Frontal cortex (tissue), 3 donors: ENCODE measurements at regions not wholly inside any gene's neighbourhood (a gene's known extent, or its start where the extent isn't known, plus 50 kb on each side); places are given as distances from the start of the nearest gene placed in this dataset.
"Not testable (repeated sequence)": the region's sequence is repeated elsewhere in the genome, so short reads cannot be mapped to it uniquely, and the experiment has no call there.

Experiments
- DNase-seq, 2 donors: peaks; one replicate each; pipeline ENCODE4 v3.0.0; 2012; ENCODE audit warnings: low spot score in 2 of 2
- FAIRE-seq: peaks from 2 replicates; lab custom pipeline; 2012; peaks lifted over from hg19 to GRCh38; lab: Jason Lieb, UNC
- donor health status: control.
- donor health status: control.
- donor health status: control.

DNA sequence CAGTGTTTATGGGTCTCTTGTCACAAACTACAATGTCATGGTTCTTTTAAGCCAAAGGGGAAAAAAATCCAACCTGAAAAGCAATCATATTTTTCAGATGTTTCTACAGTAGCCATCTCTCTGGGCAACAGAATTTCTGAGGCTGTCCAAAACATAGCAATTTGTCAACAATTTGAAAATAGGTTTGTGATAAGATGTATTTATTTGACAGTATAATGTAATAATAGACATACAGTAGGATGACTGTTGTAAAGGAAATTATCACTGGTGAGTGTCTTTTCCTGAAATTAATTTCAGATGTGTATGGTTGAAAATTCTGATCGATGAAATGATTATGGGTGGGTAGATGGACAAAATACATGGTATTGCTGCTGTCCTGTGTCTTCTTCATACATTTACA lies 1230.1 kb upstream of the CDH2 start:
- no peak for FAIRE-seq

DNA sequence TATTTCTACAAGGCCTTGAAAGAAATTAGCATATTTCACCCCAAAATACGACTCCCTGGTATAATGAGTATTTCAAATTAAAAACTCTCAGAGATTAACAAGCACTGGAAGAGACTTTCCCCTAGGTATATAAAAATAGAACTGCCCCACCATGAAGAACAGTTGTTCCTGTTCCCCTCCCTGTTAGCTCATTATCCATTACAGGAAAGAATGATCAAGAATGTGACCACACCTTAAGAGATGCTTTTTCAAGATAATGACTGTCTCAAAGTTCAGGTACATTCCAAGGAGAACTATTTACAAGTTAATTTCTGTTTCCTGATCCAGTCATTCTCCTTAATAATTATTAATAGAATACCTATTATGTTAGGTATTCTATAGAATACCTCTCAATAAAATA lies 1220.6 kb upstream of the CDH2 start:
- no peak for FAIRE-seq
- no peak for DNase-seq

More for the DNA sequence above, 1230.1 kb upstream of the CDH2 start:
- no peak for DNase-seq

DNA sequence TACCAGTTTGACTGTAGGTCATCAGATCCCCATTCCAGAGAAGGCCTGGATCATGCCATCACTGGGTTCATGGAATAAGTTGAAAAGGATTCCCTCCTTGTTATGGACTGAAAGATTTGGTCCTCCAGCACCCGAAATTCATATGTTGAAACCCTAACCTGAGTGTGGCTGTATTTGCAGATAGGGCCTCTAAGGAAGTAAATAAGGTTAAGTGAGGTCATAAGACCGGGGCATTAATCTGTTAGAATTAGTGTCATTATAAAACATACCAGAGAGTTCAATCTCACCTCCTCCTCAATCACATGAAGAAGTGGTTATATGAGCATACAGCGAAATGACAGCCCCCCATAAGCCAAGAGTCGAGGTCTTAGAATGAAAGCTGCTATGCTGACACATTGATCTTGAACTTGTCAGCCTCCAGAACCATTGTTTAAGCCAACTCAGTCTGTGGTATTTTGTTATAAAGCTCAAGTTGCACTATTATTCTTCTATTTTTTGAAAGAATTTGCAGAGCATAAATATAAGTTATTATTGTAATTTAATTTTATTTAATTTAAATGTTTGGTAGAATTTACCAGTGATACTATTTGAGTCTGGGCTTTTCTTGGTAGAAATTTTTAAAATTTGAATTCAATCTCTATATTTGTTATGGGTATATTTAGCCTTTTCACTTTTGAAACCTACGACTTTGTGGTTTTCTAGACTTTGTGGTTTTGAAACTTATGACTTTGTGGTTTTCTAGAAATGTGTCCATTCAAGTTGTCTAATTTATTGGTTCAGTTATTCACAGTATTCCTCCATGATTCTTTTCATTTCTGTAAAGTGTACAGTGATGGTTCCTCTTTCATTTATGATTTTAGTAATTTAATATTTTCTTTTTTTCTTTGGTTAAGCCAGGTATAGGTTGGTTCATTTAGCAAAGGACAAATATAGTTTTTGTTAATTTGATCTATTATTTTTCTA lies 1206.7 kb upstream of the CDH2 start:
- FAIRE-seq, result no peak

DNA sequence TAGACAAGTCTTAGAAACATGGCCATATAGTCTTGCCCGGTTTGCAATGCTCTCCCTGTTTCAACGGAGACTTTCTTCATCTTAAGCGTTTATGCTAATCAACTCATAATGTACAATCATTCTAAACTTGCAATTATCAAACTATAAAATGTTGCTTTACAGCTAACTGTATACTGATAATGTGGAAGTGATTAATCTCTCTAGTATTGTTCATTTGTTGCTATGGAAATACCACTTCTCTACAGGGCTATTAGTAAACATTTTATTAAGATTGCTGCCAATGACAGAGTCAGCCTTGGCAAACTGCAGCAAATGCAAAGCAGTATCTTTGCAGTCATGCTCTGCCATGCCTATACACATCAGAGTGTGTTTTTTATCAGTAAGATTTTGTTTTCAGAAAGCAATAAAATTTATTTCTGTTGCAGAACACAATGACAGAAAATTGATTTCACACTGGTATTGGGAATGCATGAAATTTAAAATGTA lies 1201.8 kb upstream of the CDH2 start:
- DNase-seq (no peak), FAIRE-seq (no peak)

More for the DNA sequence above, 1206.7 kb upstream of the CDH2 start:
- DNase-seq, result no peak

DNA sequence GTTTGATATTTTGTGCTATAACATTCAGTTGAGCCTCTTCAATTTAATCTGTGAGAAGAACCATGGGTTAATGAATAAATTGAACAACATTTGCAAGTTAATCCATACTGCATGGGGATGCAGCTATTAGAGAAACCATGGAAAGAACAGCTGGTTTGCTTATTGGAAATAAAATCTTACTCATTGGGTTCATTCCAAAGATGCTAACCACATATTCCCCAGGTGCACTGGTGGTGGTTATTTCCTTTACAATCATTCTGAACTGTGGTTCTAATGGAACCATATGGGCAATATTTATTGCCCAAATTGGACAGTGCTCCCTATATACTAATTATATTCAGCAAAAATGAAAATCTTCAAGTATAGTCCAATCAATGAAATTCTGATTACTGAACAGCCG lies 1200.4 kb upstream of the CDH2 start:
- FAIRE-seq (no peak), DNase-seq (no peak)

DNA sequence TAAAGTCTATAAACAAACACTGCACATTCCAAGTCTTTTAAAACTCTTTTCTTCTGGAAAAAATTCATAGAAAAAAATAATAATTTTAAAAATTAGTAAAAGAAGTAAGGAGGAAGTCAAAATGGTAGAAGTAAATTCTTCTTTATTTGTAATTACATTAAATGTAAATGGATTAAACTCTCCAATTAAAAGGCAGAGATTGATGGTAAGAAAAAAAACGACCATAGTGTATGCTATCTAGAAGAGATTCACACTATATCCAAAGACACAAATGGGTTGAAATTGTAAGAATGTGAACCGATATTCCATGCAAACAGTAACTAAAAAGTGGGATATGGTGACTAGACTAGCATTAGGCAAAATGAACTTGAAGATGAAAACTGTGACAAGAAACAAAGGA lies 1196.1 kb upstream of the CDH2 start:
- no peak for DNase-seq
- no peak for FAIRE-seq

DNA sequence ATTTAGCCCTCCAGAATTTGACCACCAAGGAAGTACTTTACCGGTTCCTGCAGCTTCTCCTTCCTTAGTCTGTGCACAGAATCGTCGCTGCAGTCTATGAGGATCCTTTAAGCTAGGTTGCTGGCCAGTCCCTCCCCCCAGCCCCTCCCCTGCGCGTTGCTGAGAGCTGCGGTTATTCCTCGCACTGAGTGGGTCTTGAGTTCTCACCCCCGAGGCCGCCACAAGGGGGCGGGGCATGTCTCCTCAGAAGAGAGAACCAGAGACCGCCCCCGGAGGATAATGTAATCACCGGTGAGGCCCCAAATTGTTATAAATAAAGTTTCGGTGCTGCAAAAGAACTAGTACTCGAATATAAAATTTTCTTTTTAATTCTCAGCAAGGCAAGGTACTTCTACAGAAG lies 1184.9 kb upstream of the CDH2 start:
- FAIRE-seq, result no peak
- no peak for DNase-seq

DNA sequence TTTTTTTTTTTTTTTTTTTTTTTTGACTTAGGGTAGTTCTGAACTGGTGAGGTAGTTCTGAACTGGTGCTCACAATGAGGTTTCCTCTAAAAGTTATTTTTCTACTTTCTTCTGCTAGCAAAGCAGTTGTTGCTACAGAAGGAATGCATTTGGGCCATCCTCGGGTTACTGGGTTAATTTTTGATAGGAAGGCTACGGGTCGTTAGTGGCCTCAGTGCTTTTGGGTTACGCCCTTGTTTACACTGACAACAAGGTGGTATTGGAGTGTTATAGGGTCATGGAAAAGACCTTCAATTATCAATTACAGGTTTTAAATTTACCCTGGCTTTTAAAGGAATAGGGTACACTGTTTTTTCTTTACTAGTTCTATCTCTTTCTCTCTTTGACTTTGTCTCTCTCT lies 1183.7 kb upstream of the CDH2 start:
- FAIRE-seq, DNase-seq: not testable (repeated sequence)

DNA sequence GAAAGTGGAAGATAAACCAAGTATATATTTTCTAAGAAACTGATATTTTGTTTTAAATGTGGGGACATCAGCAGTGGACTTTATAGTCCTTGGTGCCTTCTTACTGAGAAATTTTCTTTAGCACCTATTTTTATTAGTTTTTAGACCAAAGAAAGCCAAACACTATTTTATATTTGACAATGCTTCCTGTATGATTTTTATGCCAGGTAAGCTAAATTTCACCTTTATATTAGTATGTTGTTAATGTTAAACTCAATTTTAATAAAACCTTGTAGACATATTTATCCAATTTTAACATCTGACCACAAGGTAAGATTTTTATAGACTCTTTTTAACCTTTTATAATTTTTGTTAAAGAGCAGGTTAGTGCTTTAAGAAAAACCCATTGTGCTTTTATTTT lies 1182.3 kb upstream of the CDH2 start:
- FAIRE-seq, DNase-seq: not testable (repeated sequence)

DNA sequence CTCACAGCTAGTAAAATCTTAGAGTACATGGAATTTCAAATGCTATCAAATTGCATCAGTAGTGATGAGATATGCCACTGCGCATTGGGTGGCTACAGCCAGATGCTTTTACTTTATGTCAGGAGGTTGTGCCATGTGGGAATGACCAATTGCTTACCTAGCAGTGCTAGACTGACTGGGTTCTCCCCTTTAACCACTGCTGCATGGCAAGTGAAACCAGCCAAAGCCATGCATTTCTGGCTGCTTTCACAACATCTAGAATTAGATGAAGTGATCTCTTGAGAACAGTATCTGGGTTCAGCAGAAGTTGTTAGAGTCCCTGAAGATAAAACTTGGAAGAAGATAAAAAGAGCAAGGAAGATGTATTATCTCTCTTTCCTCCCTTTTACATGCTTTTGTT lies 1174.2 kb upstream of the CDH2 start:
- FAIRE-seq (no peak), DNase-seq (no peak)

DNA sequence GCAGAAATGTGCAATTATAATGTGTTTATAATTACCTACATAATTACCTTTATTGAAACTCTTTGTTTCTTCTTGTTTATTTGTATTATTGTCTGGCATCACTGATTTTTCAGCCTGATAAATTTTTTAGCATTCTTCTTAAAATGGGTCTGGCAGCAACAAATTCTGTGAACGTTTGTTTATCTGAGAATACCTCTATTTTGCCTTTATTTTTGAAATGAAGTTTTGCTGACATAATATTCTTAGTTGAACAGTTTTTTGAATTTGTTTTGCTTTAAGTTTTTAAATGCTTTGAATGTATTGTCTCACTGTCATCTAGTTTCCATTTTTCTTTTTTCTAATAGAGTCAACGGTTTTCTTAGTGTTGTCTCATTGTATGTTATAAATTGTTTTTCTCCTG lies 1152.0 kb upstream of the CDH2 start:
- DNase-seq, result no peak
- FAIRE-seq, result no peak

DNA sequence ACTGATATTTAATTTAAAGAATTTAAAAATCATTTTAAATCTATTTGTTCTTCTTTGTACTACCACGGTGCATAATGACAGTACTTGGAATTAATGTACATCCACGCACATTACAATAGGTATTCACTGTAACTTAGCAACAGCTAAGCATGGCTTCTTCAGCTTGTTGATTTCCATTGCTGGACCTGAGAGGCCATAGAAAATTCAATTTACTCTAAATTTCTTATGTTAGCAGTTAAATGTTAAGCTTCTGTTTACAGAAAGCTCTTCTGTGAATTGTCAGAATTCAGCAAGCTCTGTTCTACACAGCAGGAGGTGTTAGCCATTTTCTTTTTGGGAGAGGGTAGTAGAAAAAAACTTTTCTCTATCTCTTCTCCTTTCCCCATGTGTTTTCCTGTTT lies 1149.3 kb upstream of the CDH2 start:
- no peak for DNase-seq
- no peak for FAIRE-seq

DNA sequence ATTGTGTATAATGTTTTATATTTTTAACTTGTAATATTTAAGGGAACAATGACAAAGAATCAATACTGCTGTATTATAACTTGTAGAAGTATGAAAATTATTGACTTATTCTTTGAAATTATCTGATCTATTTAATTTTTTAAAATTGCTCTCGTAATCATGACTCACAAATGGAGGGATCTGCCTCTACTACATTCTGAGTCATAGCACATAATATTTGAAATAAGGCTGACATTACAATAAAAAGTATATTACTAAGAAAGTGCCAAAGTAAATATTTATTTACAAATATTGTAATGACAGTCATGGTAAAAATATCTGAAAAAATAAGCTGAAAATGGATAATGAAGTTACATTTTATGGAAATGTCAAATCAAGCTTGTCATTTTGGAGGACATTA lies 1144.6 kb upstream of the CDH2 start:
- peak; percentile 40 for FAIRE-seq

DNA sequence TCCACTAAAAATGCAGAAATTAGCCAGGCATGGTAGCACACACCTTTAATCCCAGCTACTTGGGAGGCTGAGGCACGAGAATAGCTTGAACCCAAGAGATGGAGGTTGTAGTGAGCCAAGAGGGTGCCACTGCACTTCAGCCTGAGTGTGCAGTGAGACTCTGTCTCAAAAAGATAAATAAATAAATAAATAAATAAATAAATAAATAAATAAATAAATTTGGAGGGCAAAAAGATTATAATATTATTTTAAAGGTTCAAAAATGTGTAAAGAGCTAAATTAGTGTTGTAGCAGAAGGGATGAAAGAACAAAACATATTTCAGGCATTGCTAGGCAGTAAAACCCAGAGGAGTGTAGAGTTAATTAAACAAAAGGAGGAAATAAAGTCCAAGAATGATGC lies 1136.4 kb upstream of the CDH2 start:
- DNase-seq (no peak), FAIRE-seq (no peak)

More for the DNA sequence above, 1144.6 kb upstream of the CDH2 start:
- no peak for DNase-seq

DNA sequence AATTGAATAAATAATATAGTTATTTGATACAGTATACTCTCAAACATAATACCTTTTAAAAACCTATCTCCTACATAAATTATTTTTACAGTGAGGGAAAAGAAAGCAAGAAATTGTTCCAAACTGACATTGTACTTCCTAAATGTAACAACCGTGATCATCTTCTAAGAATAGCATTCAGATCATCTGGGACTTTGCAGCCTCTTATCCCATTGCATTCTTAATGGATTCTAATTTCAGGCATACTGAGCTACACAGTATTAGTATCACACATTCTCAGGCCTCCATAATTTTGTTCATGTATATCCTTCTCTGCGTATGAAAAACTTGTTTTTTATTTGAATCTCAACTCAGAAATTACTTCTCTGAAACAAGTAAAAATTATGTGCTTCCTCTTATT lies 1134.7 kb upstream of the CDH2 start:
- FAIRE-seq (no peak), DNase-seq (no peak)

DNA sequence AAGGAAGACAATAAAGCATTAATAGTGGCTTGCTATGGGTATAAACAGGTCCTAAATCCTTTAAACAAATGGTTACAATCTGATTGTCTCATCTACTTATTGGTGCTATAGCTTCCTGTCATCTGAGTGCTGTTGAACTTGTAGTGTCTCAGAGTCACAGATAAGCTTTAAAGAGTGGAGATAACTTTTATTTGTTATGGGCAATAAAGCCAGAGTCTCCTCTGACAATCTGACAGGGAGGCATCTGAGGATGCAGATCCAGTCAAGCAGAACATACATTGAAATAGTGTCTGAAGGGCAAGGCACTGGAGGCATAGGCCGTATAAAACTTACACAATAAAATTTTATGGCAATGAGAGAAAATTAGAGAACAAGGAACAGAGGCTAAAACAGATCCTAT lies 1132.4 kb upstream of the CDH2 start:
- no peak for DNase-seq
- no peak for FAIRE-seq

DNA sequence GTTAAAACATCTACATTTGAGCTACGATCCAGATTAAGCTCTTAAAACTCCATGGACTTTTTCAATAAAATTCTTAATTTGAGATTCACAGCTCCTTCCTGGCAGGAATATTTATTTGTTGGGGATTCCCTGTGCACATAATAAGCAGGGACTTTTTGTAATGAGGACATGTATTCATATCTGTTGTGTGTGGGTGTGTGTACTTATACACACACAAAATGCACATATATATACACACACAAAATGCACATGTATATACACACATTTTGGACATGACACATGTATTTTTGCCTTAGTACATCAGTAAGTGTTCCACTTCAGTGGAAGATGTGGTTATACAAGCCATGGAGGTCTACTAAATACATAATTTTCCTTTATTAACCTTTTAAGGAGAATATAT lies 1131.1 kb upstream of the CDH2 start:
- no peak for DNase-seq
- no peak for FAIRE-seq

DNA sequence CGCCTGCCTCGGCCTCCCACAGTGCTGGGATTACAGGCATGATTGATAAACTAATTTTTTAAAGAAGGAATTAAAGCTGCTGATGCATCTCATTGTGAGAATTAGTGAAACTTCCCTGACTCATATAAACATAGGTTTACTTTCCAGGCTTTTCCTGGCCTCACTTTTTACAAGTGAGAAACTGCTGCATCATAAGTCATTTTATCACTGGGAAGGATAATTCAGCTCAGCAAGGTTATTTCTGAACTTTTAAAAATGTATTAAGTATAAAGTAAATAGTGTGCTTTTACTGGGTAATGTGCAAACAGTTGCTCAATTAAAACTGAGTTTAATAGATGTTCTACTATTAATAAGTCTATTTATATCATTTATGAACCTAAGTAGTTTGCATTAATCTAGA lies 1130.3 kb upstream of the CDH2 start:
- no peak for FAIRE-seq

DNA sequence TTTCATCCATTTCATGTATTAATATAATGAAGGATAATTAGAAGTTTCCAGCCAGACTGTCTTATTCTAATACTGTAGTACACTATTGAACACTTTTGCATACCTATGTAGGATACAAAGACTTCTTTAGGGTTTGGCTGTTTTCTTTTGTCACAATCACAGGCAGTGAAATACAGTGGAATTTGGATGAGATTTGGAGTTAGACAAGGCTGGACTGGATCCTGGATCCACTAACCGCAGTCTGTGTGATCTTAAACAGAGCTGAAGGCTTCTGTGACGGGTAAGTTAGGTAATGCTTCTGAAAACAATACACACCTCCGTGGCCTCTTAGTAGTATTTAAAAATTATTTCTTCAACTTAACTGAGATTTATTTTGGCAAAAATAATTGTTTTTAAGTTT lies 1128.6 kb upstream of the CDH2 start:
- FAIRE-seq, result no peak
- no peak for DNase-seq

More for the DNA sequence above, 1130.3 kb upstream of the CDH2 start:
- DNase-seq, result no peak

DNA sequence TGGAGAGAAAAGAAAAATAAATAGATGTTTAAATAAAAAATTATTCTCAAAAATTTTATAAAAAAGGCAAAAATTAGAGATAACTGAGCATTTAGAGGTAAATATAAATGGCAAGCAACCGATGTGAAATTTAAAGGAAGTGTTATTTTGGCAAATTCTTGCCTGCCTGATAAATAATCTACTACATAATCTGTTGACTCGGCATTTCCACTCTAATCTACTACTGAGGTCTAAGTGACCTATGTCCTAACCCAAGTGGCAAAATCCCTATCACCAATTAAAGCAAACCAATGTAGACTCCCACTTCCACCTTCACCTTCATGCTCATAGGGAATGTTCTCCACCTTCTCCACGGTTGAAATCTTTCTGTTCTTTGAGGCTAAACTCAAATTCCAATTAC lies 1124.1 kb upstream of the CDH2 start:
- DNase-seq, result no peak
- FAIRE-seq, result no peak

DNA sequence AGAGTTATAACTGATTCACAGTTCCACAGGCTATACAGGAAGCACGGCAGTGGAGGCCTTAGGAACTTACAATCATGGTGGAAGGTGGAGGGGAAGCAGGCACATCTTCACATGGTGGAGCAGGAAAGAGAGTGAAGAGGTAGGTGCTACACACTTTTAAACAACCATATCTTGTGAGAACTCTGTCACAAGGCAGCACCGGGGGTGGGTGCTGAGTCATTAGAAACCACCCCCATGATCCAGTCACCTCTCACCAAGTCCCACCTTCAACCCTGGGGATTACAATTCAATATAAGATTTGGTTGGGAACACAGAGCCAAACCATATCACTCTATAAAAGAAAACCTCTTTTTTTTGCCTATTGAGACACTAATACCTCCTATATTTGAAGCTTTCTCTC lies 1108.5 kb upstream of the CDH2 start:
- FAIRE-seq (no peak), DNase-seq (no peak)

DNA sequence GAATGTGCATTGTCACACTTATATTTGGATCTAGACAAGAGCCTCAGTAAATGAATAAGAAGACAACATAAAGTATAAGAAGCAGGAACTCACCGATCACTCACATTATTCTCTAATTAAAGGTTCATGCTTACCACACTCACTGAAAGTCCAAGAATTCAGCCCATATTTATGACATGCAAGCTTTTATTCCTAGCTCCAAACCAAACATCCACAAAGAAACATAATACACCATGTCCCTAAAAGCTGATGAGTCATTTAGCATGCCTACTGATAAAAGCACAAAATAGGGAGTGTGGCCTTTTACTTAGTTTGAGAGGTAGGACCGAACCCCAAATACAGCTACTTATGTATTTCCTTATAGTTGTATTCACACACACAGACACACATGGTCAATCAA lies 1094.6 kb upstream of the CDH2 start:
- DNase-seq (no peak), FAIRE-seq (no peak)
